HG03097 (cell line): ENCODE measurements at regions not wholly inside any gene's neighbourhood (a gene's known extent, or its start where the extent isn't known, plus 50 kb on each side); places are given as distances from the start of the nearest gene placed in this dataset.

Experiments used
- ATAC-seq: cut with Tn5 transposase; IDR thresholded peaks from one replicate; pipeline ENCODE4 v1.9.1; 2021; ENCODE audit not compliant: unreplicated experiment, low FRiP score

DNA sequence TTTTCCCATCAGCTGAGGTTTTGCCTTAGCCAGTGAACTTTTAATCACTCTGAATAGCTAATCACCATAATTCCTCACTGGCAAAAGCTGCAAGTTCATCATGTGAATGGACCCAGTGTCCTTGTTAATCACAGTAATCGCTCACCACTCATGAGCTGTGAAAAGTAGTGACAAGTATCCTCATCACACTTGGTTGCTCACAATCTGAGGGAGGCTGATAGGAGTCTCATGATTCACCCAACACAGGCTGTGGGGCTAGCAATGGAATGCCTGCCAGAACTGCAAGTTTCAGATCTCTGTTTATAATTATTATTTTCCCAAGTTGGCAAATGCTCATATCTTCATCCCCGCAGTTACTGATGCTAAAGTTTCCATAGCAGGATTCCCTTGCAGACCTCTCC lies 467.2 kb downstream of the KIF4B start:
- ATAC-seq, result no peak

DNA sequence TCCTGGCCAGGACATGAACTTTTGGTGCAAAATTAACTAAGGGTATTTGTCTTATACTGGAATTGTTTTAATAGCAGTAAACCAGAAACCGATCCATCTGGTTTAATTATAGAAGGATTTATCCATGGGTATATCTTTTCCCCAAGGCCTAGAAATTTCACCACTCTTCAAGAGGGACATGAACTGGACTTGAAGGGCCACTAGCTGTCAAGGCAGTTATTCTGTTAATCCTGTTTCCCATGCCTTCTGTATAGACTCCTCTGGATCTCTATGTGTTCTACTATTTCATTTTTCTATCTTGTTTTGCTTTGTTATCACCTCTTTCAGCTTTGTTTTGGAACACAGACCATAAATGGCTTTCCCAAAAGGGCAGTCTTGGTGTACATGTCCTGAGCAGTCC lies 467.6 kb downstream of the KIF4B start:
- ATAC-seq, result no peak

- no peak for ATAC-seq
These were observed 468.9 kb downstream of the KIF4B start for GRCh38 chr5:155482428-155482827.

GRCh38 chr5:155485386-155485785 lies 471.8 kb downstream of the KIF4B start:
- no peak for ATAC-seq

- ATAC-seq, result no peak
These were observed 476.4 kb downstream of the KIF4B start for GRCh38 chr5:155489949-155490348.

DNA sequence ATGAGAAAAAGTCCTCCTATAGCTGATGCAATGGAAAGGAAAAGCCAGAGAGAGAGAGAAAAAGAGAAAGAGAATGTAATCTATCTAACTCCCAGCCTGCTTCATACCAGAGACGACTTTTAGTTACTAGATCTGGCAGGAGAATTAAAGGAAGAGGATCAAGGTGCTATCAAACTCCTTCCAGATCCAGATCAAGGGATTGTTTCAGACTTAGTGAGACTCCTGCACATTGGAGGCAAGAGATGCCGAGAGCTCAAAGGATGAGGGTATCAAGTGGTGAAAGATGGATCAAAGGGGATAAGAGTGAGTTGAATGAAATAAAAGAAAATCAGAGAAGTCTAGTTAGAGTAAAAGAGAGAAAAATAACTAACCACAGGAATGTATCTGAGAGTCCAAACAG lies 478.6 kb downstream of the KIF4B start:
- no peak for ATAC-seq

DNA sequence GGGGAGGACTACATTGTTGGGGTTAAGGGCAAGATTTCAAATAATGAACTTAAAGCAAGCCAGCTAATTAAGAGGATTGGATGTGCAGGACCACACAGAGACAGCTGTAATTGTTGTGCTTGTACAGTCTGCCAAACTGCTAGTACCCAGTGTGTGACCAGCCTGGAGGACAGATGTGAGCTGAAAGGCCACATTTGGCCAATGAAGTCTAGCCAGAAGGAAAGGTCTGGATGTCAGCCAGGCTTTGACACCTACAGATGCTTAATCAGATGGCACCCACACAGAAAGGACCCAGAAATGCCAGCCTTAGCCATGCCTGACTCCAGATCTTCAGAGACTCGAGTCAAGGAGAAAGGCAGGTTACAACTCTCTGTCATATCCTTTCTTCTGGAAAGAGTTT lies 491.1 kb downstream of the KIF4B start:
- ATAC-seq, result no peak

DNA sequence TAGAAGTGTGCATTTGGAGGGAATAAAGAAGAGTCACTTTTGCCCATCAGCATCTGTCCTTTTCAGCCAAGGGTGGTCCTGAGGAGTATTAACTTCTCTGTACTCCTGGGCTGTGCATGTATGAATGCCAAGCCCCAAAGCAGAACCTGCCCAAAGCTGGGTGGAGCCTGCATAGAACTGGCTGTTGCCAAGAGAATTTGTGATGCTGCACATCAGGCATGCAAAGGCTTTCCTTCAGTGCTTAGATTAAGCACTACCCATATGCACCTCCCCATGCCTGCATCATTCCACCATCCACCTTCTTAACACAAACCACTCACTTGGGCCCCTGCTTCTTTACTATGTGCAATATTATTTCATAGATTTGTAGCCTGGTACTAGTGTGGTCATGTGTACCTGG lies 493.8 kb downstream of the KIF4B start:
- no peak for ATAC-seq

- no peak for ATAC-seq
These were observed 495.1 kb downstream of the KIF4B start for GRCh38 chr5:155508673-155509072.

DNA sequence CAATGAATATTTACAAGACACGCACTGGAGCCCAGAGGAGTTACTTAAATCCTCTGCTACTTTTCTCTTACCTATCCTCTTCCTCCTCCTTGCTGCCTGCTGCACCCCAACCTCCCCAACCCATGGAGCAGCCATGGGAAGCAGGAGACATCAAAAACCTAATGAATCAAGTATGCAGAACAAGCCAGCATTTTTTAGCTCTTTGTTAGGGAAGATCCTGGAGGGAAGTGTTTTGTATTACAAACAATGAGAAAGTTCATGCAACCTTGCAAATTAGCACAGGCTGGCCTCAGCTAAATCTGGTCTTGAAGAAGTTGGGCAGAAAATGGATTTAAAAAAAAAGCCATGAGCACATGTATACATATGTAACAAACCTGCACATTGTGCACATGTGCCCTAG lies 498.8 kb downstream of the KIF4B start:
- ATAC-seq, result no peak

GRCh38 chr5:155514105-155514563 lies 500.6 kb downstream of the KIF4B start:
- ATAC-seq, result no peak

GRCh38 chr5:155522540-155522939 lies 509.0 kb downstream of the KIF4B start:
- no peak for ATAC-seq

DNA sequence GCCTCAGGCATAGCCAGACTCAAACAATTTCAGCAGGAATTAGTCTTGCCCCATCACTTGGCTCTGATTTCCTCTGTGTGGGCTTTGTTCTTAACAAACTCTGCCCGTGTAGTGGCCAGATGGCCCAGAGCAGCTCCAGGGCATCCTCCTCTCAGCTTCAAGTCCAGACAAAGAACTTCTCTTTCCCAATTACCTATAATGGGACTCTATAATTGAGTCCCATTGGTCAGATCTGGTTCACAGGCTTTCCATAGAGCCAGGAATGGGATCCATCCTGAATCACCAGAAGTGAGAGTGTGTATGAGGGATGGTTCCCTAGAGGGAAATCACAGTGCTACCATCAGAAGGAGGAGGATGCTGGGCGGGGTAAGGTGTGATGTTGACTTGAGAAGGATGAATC lies 515.8 kb downstream of the KIF4B start:
- ATAC-seq, result no peak

DNA sequence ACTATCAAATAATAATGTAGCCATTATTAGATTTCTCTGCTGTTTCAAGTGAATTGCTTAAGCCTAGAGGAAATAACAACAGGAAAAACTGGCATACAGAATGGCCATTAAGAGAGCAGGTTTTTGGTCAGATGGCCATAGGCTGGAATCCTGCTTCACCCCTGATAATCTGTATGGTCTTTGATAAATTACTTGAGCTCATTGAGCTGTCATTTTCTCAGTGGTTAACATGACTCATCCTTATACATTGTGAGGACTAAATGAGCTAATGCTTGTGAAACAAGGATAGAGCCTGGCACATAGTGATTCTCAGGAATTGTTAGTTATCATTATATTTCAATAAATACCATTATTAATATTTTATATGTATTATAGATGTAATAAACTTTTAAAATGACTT lies 516.5 kb downstream of the KIF4B start:
- ATAC-seq, result no peak

- no peak for ATAC-seq
These were observed 519.2 kb downstream of the KIF4B start for GRCh38 chr5:155532621-155533311.

- ATAC-seq, result no peak
These were observed 526.5 kb downstream of the KIF4B start for GRCh38 chr5:155540000-155540595.

- ATAC-seq, result no peak
These were observed 532.5 kb downstream of the KIF4B start for GRCh38 chr5:155546075-155546474.

DNA sequence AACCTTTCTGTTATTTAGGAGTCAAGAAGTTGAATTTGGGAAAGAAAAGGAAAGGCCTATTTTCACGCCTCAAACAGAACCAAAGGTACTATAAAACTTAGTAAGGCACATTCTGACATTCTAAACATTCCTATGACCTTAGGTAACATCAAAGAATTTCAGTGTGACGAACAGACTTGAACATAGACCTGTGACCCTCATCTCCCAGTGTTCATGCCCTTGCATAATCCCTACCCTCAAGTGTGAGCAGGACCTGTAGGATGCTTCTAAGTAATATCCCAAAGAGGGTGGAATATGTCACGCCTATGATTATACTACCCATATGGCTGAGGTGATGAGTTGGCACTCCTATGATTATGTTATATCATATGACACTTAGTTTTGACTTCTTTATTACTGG lies 540.9 kb downstream of the KIF4B start:
- no peak for ATAC-seq

DNA sequence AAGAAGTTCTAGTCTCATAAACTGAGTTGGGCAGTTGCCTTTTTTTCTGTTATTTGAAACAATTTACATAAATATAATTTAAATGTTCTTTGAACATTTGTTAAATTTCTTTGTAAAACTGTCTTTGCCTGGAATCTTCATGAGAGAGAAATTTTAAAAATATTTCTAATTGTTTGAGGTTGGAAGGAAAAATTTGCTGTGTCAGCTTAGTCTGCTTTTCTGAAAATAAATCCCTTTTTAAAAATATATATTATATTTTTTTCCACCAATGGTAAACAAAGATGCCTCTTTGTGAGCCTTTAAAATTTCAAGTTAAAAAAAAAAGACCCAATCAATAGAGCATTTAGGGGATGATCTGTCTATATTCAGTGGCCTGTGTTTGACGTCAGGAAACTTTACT lies 542.7 kb downstream of the KIF4B start:
- ATAC-seq, result no peak

DNA sequence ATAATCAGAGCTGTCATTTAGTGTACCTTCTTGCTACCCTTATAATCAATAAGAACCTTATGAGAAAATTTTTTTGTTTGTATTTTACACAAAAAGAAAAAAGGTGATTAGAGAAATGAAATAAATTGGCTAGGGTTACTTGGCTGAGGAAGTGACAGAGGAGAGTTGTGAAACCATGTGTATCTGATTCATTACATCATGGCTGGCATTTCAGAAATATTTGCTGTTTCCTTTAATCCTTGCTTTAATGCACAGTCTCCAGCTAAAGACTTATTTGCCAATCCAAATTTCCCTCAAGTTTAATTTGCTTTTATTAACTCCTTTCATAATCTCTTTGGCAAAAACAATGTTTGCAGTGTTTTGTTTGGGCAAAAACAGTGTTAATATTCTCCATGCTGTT lies 543.1 kb downstream of the KIF4B start:
- ATAC-seq, result no peak

DNA sequence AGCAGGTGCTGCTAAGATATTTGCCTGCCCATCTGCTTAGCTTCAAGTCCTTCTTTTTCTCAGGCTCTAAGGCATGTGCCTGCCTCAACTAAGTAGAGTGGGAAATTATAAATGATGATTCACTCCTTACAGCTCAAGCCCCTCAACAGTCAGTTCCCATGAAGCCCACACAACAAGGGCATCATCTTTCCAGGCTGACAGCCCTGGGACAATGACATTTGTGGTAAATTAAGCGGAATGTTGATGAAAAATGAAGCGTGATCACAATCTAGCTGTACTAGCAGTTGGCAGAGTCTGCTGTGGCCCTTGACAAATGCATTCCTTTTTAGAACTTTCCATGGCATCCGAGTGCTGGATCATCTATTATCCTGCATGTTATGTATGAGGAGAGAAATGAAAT lies 548.6 kb downstream of the KIF4B start:
- ATAC-seq, result no peak

DNA sequence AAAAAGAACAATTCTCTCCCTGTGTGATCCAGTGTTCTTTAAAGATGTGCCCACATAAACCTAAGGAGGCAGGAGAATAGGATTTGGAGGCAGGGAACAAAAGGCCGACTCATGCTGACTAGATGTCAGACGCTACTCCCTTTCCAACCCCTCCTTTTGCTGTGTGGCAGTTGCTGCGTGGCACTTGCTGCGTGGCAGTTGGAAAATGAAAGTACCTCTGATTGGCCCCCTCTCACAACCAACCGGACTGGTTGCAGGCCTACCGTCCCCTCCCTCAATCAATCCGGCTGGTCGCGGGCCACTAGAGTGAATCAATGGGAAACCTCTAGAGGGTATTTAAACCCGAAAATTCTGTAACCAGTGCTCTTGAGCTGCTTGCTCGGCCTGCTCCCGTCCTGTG lies 551.0 kb downstream of the KIF4B start:
- ATAC-seq, result no peak

- ATAC-seq, result no peak
These were observed 562.3 kb downstream of the KIF4B start for GRCh38 chr5:155575861-155576260.
